ENCODE measurements at regions not wholly inside any gene's neighbourhood (a gene's known extent, or its start where the extent isn't known, plus 50 kb on each side); places are given as distances from the start of the nearest gene placed in this dataset.

DNA sequence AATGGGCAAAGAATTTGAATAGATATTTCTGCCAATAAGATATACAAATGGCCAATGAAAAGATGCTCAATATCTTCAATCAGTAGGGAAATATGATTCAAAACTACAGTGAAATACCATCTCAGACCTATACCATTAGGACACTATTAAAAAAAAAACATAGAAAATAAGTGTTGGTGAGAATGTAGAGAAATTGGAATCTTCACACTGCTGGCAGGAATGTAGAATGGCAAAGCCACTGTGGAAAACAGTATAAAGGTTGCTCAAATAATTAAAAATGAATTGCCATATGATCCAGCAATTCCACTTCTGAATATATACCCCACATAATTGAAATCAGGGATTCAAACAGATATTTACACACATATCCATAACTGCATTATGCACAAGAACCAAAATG is 88.1 kb upstream of the STARD13 start:
- TF ChIP-seq CTCF (IDR thresholded peaks at IDR 0.05) (no peak), POLR2A (IDR thresholded peaks at IDR 0.05) (no peak)

Data from uterus (tissue), 2 donors.